SK-N-SH (cell line): ENCODE measurements at regions not wholly inside any gene's neighbourhood (a gene's known extent, or its start where the extent isn't known, plus 50 kb on each side); places are given as distances from the start of the nearest gene placed in this dataset.

Experiments
- CTCF ChIA-PET: fragments of 300-600, 350-600 bp; formaldehyde crosslinking; extraction: SDS; loops from one replicate; lab custom pipeline; 2021; lab: Yijun Ruan, JAX
- POLR2A ChIA-PET: fragments of 350-600 bp; sonication (Branson Sonifier 250); formaldehyde crosslinking; extraction: SDS; loops from one replicate; lab custom pipeline; 2020; ENCODE audit warnings: antibody characterized with exemption, inconsistent platforms; lab: Yijun Ruan, JAX
- DNase-seq: peaks from one replicate; pipeline ENCODE4 v3.0.0; 2012
- H2AFZ ChIP-seq: fragments of 200-600 bp; sonication (generic); 2 replicates; pipeline ENCODE4 v1.8.1; 2016; ENCODE audit warnings: antibody characterized with exemption, mild to moderate bottlenecking, low read depth
- H3F3A ChIP-seq: fragments of 200-600 bp; sonication (generic); replicated peaks from 2 replicates; pipeline ENCODE3; 2016; ENCODE audit warnings: antibody characterized with exemption, mild to moderate bottlenecking; ENCODE audit not compliant: insufficient read depth
- H3K27ac ChIP-seq, 2 experiments: fragments of 200-500 bp in 1 of 2; fragments of 200-600 bp in 1 of 2; sonication (Bioruptor generic) in 1 of 2; sonication (generic), shearing (Covaris generic) in 1 of 2; 2 replicates each; pipeline versions ENCODE4 v1.5.1 to v1.6.1; 2014 to 2016; ENCODE audit warnings: low read depth in 2 of 2, inconsistent platforms in 1 of 2, low read length in 1 of 2, mild to moderate bottlenecking in 1 of 2, mixed read lengths in 1 of 2
- H3K27me3 ChIP-seq: fragments of 200-600 bp; sonication (generic), shearing (Covaris generic); 2 replicates; pipeline ENCODE4 v1.6.1; 2016; ENCODE audit warnings: mixed run types; ENCODE audit not compliant: insufficient read depth
- H3K36me3 ChIP-seq, 2 experiments: fragments of 200-500 bp in 1 of 2; fragments of 200-600 bp in 1 of 2; sonication (Bioruptor generic) in 1 of 2; sonication (generic) in 1 of 2; replicated peaks in 1 of 2; 2 replicates each; pipeline versions ENCODE3 to v1.5.1; 2014 to 2016; ENCODE audit warnings: low read length in 1 of 2, mild to moderate bottlenecking in 1 of 2; ENCODE audit not compliant: insufficient read depth in 2 of 2, control insufficient read depth in 1 of 2
- H3K4me1 ChIP-seq, 2 experiments: fragments of 200-500 bp in 1 of 2; fragments of 200-600 bp in 1 of 2; sonication (Bioruptor generic) in 1 of 2; sonication (generic), shearing (Covaris generic) in 1 of 2; 2 replicates each; pipeline versions ENCODE4 v1.5.1 to v1.6.1; 2014 to 2016; ENCODE audit warnings: low read depth in 1 of 2, low read length in 1 of 2, mixed run types in 1 of 2; ENCODE audit not compliant: insufficient read depth in 2 of 2, control insufficient read depth in 1 of 2
- H3K4me2 ChIP-seq: fragments of 200-600 bp; sonication (generic), shearing (Covaris generic); 2 replicates; pipeline ENCODE4 v1.6.1; 2017; ENCODE audit warnings: mixed run types
- H3K4me3 ChIP-seq, 2 experiments: fragments of 200-500 bp in 1 of 2; fragments of 200-600 bp in 1 of 2; sonication (Bioruptor generic) in 1 of 2; sonication (generic), shearing (Covaris generic) in 1 of 2; 2 replicates each; pipeline versions ENCODE4 v1.5.1 to v1.8.1; 2014 to 2016; ENCODE audit warnings: low read depth in 2 of 2, inconsistent platforms in 1 of 2, low read length in 1 of 2, mild to moderate bottlenecking in 1 of 2, mixed read lengths in 1 of 2, moderate library complexity in 1 of 2
- H3K79me2 ChIP-seq: fragments of 200-600 bp; sonication (generic); 2 replicates; pipeline ENCODE4 v1.8.1; 2017; ENCODE audit warnings: mild to moderate bottlenecking; ENCODE audit not compliant: insufficient read depth
- H3K9ac ChIP-seq: fragments of 200-600 bp; sonication (generic); 2 replicates; pipeline ENCODE4 v1.6.1; 2017; ENCODE audit warnings: mixed run types
- H3K9me2 ChIP-seq: fragments of 200-600 bp; sonication (generic); 2 replicates; pipeline ENCODE4 v1.6.1; 2017; ENCODE audit warnings: mixed run types
- H3K9me3 ChIP-seq: fragments of 200-600 bp; sonication (generic); 2 replicates; pipeline ENCODE4 v1.6.1; 2017; ENCODE audit warnings: mixed run types, mild to moderate bottlenecking, moderate library complexity
- H4K20me1 ChIP-seq: fragments of 200-600 bp; sonication (generic); 2 replicates; pipeline ENCODE4 v1.6.1; 2017; ENCODE audit warnings: mild to moderate bottlenecking, mixed run types; ENCODE audit not compliant: insufficient read depth
- ELF1 ChIP-seq: IDR thresholded peaks from 2 replicates; pipeline ENCODE4 v1.4.0; 2012
- EP300 ChIP-seq, 2 experiments: IDR thresholded peaks; 2 replicates each; pipeline versions ENCODE4 v1.4.0 to v1.6.1; 2012; ENCODE audit warnings: borderline replicate concordance in 1 of 2, low read depth in 1 of 2, low read length in 1 of 2
- FOXJ3 ChIP-seq: sonication (generic); formaldehyde crosslinking; IDR thresholded peaks from 2 replicates; pipeline ENCODE4 v1.5.1; 2020; ENCODE audit warnings: mild to moderate bottlenecking, missing genetic modification reagents
- FOXM1 ChIP-seq: IDR thresholded peaks from 2 replicates; pipeline ENCODE4 v1.4.0; 2012; ENCODE audit warnings: low read depth, mild to moderate bottlenecking
- GABPA ChIP-seq: IDR thresholded peaks from 2 replicates; pipeline ENCODE4 v1.4.0; 2012; ENCODE audit warnings: low read depth, mild to moderate bottlenecking
- MEF2A ChIP-seq: IDR thresholded peaks from 2 replicates; pipeline ENCODE4 v1.4.0; 2012; ENCODE audit warnings: low read depth, borderline replicate concordance
- MXI1 ChIP-seq: IDR thresholded peaks from 2 replicates; pipeline ENCODE4 v1.6.1; 2012; ENCODE audit warnings: mild to moderate bottlenecking, low read depth, low read length, improper control_type of control experiment
- POLR2AphosphoS5 ChIP-seq: IDR thresholded peaks from 2 replicates; pipeline ENCODE4 v1.6.1; 2012; ENCODE audit warnings: low read depth, low read length
- RAD21 ChIP-seq: IDR thresholded peaks from 2 replicates; pipeline ENCODE4 v1.6.1; 2012; ENCODE audit warnings: mild to moderate bottlenecking, low read length
- RXRA ChIP-seq: IDR thresholded peaks from 2 replicates; pipeline ENCODE4 v1.4.0; 2012; ENCODE audit warnings: low read depth, mild to moderate bottlenecking, borderline replicate concordance
- SIN3A ChIP-seq: IDR thresholded peaks from 2 replicates; pipeline ENCODE4 v1.6.1; 2012; ENCODE audit warnings: low read depth, mild to moderate bottlenecking, low read length, moderate library complexity, borderline replicate concordance
- SMC3 ChIP-seq: IDR thresholded peaks from 2 replicates; pipeline ENCODE4 v1.6.1; 2012; ENCODE audit warnings: low read depth, low read length, improper control_type of control experiment
- TAF1 ChIP-seq: IDR thresholded peaks from 2 replicates; pipeline ENCODE4 v1.6.1; 2012; ENCODE audit warnings: low read depth, mild to moderate bottlenecking, low read length, moderate library complexity, borderline replicate concordance
- TCF12 ChIP-seq: IDR thresholded peaks from 2 replicates; pipeline ENCODE4 v1.4.0; 2012
- TEAD4 ChIP-seq: IDR thresholded peaks from 2 replicates; pipeline ENCODE4 v1.4.0; 2012; ENCODE audit warnings: mild to moderate bottlenecking, borderline replicate concordance; ENCODE audit not compliant: insufficient read depth
- YY1 ChIP-seq: IDR thresholded peaks from 2 replicates; pipeline ENCODE4 v1.4.0; 2012; ENCODE audit warnings: low read depth, mild to moderate bottlenecking
- WGBS: methylation state at CpG from one replicate; pipeline ENCODE4 v1.1.6; 2017; ENCODE audit warnings: low lambda C conversion rate; 5-methylcytosine and 5-hydroxymethylcytosine counted together
- TF ChIP-seq, protein P1 (sequence below): IDR thresholded peaks from 2 replicates; pipeline ENCODE4 v1.6.1; 2012; ENCODE audit warnings: mild to moderate bottlenecking, low read depth, low read length, moderate library complexity
- TF ChIP-seq, protein P2 (sequence below): IDR thresholded peaks from 2 replicates; pipeline ENCODE4 v1.4.0; 2012; ENCODE audit warnings: low read depth
- TF ChIP-seq, protein P3 (sequence below): fragments of 200-600 bp; sonication (generic); IDR thresholded peaks from 2 replicates; pipeline ENCODE4 v1.6.1; 2017; ENCODE audit warnings: antibody characterized with exemption, mild to moderate bottlenecking, moderate library complexity
- TF ChIP-seq, protein P4 (sequence below): IDR thresholded peaks from 2 replicates; pipeline ENCODE4; 2012
- TF ChIP-seq, protein P5 (sequence below): fragments of 150-350 bp; IDR thresholded peaks from 2 replicates; pipeline ENCODE4 v1.6.1; 2016; ENCODE audit warnings: mild to moderate bottlenecking, low read depth, low read length

DNA sequence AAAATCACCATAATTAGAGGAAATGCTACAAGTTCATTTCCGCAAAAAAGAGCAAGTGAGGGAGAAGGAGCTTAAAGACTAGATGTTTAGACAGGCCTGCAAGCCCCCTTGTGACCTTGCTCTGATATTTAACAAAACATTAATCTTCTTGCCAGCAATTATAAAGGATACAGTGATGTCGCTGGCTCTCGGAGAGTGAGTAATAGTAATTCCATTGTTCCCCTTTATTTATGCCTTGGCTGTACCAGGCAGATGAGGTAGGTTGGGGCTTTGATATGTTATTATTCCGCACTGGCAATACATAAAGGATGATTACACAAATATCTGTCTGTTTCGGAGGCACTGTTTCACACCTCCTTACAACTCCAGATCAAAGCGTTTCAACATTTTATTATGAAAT lies 204.8 kb upstream of the SALL1 start (continued):
- TF ChIP-seq YY1 = no peak
- no peak for TF ChIP-seq POLR2AphosphoS5

DNA sequence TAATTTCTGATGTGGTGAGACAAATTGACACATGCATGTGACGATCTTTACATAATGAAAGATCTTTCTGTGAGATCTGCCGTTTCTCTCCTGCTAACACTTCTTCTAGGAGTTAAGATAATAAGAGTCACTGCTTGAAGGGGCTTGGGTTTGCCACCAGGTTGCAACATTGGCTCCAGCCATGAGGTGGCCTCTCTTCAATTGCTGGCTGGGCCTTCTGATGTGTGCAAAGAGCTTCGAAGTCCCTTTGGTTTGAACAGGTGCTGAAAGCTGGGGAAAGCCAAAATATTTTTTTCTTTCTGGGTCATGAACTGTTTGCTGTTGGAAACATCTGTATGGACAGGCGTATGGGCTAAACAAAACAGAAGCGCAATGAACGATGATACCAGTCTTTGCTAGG lies 204.1 kb upstream of the SALL1 start:
- Histone ChIP-seq H3K9me3 (no peaks in the 10 kb centered on the region), H4K20me1 (no peaks in the 10 kb centered on the region), H3K9me2 (no peaks in the 10 kb centered on the region), H3K27ac (no peak overlapping the region), H3K4me3 (no peak overlapping the region), H3K9ac (no peak overlapping the region), H3K36me3 (no peaks in the 10 kb centered on the region), H2AFZ (no peak overlapping the region), H3K79me2 (no peaks in the 10 kb centered on the region), H3K27me3 (no peaks in the 10 kb centered on the region)
- 36% methylated on average over 6 of the region's 6 CpGs for WGBS
- ChIA-PET CTCF (no interaction called here), POLR2A (no interaction called here)
- no peak for DNase-seq
- no peak for TF ChIP-seq SMC3
- TF ChIP-seq ELF1 = no peak
- TF ChIP-seq RXRA = no peak
- no peak for TF ChIP-seq RAD21
- TF ChIP-seq, protein P1, sequence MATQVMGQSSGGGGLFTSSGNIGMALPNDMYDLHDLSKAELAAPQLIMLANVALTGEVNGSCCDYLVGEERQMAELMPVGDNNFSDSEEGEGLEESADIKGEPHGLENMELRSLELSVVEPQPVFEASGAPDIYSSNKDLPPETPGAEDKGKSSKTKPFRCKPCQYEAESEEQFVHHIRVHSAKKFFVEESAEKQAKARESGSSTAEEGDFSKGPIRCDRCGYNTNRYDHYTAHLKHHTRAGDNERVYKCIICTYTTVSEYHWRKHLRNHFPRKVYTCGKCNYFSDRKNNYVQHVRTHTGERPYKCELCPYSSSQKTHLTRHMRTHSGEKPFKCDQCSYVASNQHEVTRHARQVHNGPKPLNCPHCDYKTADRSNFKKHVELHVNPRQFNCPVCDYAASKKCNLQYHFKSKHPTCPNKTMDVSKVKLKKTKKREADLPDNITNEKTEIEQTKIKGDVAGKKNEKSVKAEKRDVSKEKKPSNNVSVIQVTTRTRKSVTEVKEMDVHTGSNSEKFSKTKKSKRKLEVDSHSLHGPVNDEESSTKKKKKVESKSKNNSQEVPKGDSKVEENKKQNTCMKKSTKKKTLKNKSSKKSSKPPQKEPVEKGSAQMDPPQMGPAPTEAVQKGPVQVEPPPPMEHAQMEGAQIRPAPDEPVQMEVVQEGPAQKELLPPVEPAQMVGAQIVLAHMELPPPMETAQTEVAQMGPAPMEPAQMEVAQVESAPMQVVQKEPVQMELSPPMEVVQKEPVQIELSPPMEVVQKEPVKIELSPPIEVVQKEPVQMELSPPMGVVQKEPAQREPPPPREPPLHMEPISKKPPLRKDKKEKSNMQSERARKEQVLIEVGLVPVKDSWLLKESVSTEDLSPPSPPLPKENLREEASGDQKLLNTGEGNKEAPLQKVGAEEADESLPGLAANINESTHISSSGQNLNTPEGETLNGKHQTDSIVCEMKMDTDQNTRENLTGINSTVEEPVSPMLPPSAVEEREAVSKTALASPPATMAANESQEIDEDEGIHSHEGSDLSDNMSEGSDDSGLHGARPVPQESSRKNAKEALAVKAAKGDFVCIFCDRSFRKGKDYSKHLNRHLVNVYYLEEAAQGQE = no peak
- TF ChIP-seq, protein P2, sequence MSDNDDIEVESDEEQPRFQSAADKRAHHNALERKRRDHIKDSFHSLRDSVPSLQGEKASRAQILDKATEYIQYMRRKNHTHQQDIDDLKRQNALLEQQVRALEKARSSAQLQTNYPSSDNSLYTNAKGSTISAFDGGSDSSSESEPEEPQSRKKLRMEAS = no peak
- no peak for TF ChIP-seq FOXM1
- TF ChIP-seq TAF1 = no peak
- TF ChIP-seq SIN3A = no peak
- no peak for TF ChIP-seq TEAD4
- TF ChIP-seq TCF12 = no peak
- TF ChIP-seq, protein P3, sequence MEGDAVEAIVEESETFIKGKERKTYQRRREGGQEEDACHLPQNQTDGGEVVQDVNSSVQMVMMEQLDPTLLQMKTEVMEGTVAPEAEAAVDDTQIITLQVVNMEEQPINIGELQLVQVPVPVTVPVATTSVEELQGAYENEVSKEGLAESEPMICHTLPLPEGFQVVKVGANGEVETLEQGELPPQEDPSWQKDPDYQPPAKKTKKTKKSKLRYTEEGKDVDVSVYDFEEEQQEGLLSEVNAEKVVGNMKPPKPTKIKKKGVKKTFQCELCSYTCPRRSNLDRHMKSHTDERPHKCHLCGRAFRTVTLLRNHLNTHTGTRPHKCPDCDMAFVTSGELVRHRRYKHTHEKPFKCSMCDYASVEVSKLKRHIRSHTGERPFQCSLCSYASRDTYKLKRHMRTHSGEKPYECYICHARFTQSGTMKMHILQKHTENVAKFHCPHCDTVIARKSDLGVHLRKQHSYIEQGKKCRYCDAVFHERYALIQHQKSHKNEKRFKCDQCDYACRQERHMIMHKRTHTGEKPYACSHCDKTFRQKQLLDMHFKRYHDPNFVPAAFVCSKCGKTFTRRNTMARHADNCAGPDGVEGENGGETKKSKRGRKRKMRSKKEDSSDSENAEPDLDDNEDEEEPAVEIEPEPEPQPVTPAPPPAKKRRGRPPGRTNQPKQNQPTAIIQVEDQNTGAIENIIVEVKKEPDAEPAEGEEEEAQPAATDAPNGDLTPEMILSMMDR = no peak
- TF ChIP-seq GABPA = no peak
- TF ChIP-seq, protein P4, sequence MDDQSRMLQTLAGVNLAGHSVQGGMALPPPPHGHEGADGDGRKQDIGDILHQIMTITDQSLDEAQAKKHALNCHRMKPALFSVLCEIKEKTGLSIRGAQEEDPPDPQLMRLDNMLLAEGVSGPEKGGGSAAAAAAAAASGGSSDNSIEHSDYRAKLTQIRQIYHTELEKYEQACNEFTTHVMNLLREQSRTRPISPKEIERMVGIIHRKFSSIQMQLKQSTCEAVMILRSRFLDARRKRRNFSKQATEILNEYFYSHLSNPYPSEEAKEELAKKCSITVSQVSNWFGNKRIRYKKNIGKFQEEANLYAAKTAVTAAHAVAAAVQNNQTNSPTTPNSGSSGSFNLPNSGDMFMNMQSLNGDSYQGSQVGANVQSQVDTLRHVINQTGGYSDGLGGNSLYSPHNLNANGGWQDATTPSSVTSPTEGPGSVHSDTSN = no peak
- TF ChIP-seq MEF2A = no peak
- no peak for TF ChIP-seq POLR2AphosphoS5
- TF ChIP-seq EP300 (IDR thresholded peaks at IDR 0.05; ENCODE audit: borderline replicate concordance in 1 of 2, low read depth in 1 of 2, low read length in 1 of 2) = no peak
- no peak for TF ChIP-seq FOXJ3 (CRISPR knock-in tag)
- TF ChIP-seq, protein P5, sequence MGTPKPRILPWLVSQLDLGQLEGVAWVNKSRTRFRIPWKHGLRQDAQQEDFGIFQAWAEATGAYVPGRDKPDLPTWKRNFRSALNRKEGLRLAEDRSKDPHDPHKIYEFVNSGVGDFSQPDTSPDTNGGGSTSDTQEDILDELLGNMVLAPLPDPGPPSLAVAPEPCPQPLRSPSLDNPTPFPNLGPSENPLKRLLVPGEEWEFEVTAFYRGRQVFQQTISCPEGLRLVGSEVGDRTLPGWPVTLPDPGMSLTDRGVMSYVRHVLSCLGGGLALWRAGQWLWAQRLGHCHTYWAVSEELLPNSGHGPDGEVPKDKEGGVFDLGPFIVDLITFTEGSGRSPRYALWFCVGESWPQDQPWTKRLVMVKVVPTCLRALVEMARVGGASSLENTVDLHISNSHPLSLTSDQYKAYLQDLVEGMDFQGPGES = no peak
- TF ChIP-seq MXI1 = no peak
- TF ChIP-seq, all 33 proteins: peak for 0
- Histone ChIP-seq H3F3A (no peaks in the 10 kb centered on the region), H3K4me2 (no peak overlapping the region), H3K4me1 (peaks cover 0 to 10% of the 10 kb centered on the region in 2 experiments; a peak in 1 of 4 replicates)
